Vagina (tissue), 2 donors: ENCODE measurements at regions not wholly inside any gene's neighbourhood (a gene's known extent, or its start where the extent isn't known, plus 50 kb on each side); places are given as distances from the start of the nearest gene placed in this dataset.

Experiments used
- DNase-seq, 2 donors: peaks; one replicate each; pipeline ENCODE4 v3.0.0-alpha.2; 2017; ENCODE audit errors: extremely low spot score in 2 of 2
- H3K27ac ChIP-seq: fragments of 200-600 bp; sonication (generic); one replicate; pipeline ENCODE4 v1.5.1; 2019
- H3K27me3 ChIP-seq: fragments of 200-600 bp; sonication (generic); one replicate; pipeline ENCODE4 v1.5.1; 2019
- H3K36me3 ChIP-seq, 2 donors: fragments of 200-600 bp; sonication (generic); one replicate each; pipeline ENCODE4 v1.5.1; 2017 to 2019
- H3K4me1 ChIP-seq: fragments of 200-600 bp; sonication (generic); one replicate; pipeline ENCODE4 v1.5.1; 2019
- H3K4me3 ChIP-seq, 2 donors: fragments of 200-600 bp; sonication (generic); 1 replicate in 1 of 2; 2 replicates in 1 of 2; pipeline ENCODE4 v1.5.1; 2016 to 2019
- H3K9me3 ChIP-seq: fragments of 200-600 bp; sonication (generic); one replicate; pipeline ENCODE4 v1.5.1; 2019
- POLR2A ChIP-seq, 2 donors: fragments of 450-650 bp; IDR thresholded peaks; one replicate each; pipeline ENCODE4 v1.6.1; 2017; ENCODE audit warnings: antibody characterized with exemption in 2 of 2, mild to moderate bottlenecking in 2 of 2, moderate library complexity in 2 of 2
- POLR2AphosphoS5 ChIP-seq, 2 donors: sonication (generic); formaldehyde crosslinking; IDR thresholded peaks; one replicate each; pipeline ENCODE4 v1.9.0; 2017; ENCODE audit warnings: antibody characterized with exemption in 2 of 2, mild to moderate bottlenecking in 2 of 2, low read depth in 1 of 2; ENCODE audit not compliant: insufficient read depth in 1 of 2
- intact Hi-C: fragments of 100-400 bp; cut with DNase I; formaldehyde crosslinking; loops from one replicate; pipeline ENCODE4 v1.15.1; 2023
- TF ChIP-seq, protein P1 (sequence below), 3 experiments: fragments of 450-650 bp in 2 of 3; fragments of 200-600 bp in 1 of 3; sonication (generic) in 1 of 3; IDR thresholded peaks; one replicate each; pipeline ENCODE4 v1.5.1; 2017 to 2019; ENCODE audit warnings: antibody characterized with exemption in 3 of 3, mild to moderate bottlenecking in 2 of 3, moderate library complexity in 2 of 3

DNA sequence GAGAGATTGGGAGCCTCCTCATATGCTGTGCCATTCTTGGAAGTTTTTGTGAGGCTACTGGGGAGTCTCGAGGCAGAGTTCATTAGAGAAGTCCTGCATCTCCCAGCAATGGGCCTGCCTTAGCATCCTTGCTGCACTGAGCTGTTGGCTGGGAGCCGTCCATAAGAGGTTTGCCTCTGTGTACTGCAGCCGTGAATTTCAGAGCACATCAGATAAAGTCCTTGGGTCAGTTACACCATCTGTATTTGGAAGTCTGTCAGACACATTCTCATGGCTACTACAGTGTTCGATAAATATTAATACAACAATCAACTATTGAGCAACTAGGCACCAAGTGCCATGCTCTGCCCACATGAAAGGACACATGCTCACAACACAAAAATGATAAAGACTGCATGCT is 100.5 kb upstream of the SEC61G start:
- no peaks in the 10 kb centered on the region for H3K9me3 ChIP-seq
- DNase-seq = no peak
- no peak overlapping the region for H3K4me3 ChIP-seq
- no peaks in the 10 kb centered on the region for H3K36me3 ChIP-seq
- peaks cover 14% of the 10 kb centered on the region for H3K4me1 ChIP-seq
- H3K27me3 ChIP-seq = no peaks in the 10 kb centered on the region
- H3K27ac ChIP-seq = no peak overlapping the region
- intact Hi-C loops = no loop called here
- no peak for TF ChIP-seq POLR2AphosphoS5 (IDR thresholded peaks at IDR 0.05; ENCODE audit: insufficient read depth in 1 of 2, low read depth in 1 of 2)
- TF ChIP-seq, protein P1, sequence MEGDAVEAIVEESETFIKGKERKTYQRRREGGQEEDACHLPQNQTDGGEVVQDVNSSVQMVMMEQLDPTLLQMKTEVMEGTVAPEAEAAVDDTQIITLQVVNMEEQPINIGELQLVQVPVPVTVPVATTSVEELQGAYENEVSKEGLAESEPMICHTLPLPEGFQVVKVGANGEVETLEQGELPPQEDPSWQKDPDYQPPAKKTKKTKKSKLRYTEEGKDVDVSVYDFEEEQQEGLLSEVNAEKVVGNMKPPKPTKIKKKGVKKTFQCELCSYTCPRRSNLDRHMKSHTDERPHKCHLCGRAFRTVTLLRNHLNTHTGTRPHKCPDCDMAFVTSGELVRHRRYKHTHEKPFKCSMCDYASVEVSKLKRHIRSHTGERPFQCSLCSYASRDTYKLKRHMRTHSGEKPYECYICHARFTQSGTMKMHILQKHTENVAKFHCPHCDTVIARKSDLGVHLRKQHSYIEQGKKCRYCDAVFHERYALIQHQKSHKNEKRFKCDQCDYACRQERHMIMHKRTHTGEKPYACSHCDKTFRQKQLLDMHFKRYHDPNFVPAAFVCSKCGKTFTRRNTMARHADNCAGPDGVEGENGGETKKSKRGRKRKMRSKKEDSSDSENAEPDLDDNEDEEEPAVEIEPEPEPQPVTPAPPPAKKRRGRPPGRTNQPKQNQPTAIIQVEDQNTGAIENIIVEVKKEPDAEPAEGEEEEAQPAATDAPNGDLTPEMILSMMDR (IDR thresholded peaks at IDR 0.05) = no peak
- TF ChIP-seq POLR2A (IDR thresholded peaks at IDR 0.05) = no peak

DNA sequence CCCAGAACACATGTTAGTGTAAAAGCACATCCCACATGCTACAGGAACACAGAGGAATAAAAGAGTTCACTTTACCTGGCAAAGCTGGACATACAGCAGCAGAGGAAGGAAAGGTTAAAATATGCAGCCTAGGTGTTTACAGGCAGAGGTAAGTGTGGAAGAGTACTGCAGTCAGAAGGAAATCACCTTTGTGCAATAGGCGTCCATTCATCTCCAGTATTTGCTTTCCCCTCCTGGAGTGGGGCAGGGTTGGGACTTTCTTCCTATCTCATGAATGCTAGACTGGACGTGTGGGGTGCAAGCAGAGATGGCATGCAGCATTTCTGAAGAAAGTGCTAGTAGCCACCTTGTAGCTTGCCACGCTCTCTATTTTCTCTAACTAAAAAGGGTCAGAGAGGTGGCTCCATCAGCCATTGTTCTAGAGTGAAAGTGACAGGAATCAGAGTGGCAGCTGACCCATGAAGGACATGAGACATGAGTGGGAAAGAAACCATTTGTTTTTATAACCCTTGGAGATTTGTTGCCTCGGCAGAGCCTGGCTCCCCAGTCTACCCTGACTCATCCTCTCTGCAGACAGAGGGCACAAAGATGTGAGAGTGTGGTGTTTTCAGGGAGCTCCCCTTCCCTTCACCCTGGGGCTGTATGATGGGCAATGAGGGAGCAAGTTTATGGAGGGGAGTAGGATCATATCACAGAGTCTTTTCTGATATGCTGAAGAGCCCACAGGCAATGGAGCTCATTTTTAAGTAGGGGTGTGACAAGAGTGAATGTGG is 101.2 kb upstream of the SEC61G start:
- TF ChIP-seq POLR2A (IDR thresholded peaks at IDR 0.05) (no peak), POLR2AphosphoS5 (IDR thresholded peaks at IDR 0.05; ENCODE audit: insufficient read depth in 1 of 2, low read depth in 1 of 2) (no peak)
- H3K4me1 ChIP-seq = peaks cover 14% of the 10 kb centered on the region
- intact Hi-C loops = loop anchor here (10.0 kb wide), 1 partner anchor 975 kb away; no protein-coding TSS in a partner anchor
- no peak for DNase-seq
- H3K4me3 ChIP-seq = no peak overlapping the region
- H3K27ac ChIP-seq = peak overlapping the region; percentile 9
- no peaks in the 10 kb centered on the region for H3K27me3 ChIP-seq
- H3K9me3 ChIP-seq = no peaks in the 10 kb centered on the region
- no peaks in the 10 kb centered on the region for H3K36me3 ChIP-seq

DNA sequence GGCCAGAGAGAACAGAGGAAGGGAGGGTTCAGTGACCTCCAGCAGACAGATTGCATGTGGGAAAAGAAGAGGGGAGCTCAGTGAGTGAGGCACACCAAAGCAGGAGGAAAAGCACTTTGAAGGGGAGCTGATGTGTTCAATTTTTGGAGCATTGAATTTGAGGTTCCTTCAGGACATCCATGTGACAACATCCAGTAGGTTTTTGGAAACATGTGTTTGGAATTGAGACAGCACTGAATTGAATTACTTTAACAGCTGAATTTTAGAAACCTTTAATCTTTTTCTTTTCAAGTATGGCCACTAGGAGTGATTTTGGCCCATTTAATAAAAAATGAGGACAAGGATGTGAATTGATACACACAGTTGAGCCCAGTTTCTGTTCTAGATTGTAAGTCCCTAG is 101.8 kb upstream of the SEC61G start:
- H3K4me3 ChIP-seq = no peak overlapping the region
- H3K9me3 ChIP-seq = no peaks in the 10 kb centered on the region
- TF ChIP-seq, protein P1 (IDR thresholded peaks at IDR 0.05) = no peak
- TF ChIP-seq POLR2A (IDR thresholded peaks at IDR 0.05) (no peak), POLR2AphosphoS5 (IDR thresholded peaks at IDR 0.05; ENCODE audit: insufficient read depth in 1 of 2, low read depth in 1 of 2) (no peak)
- peaks cover 14% of the 10 kb centered on the region for H3K4me1 ChIP-seq
- no peaks in the 10 kb centered on the region for H3K36me3 ChIP-seq
- intact Hi-C loops = loop anchor here (10.0 kb wide), 1 partner anchor 976 kb away; no protein-coding TSS in a partner anchor
- H3K27ac ChIP-seq = peak overlapping the region; percentile 9
- no peaks in the 10 kb centered on the region for H3K27me3 ChIP-seq
- no peak for DNase-seq

DNA sequence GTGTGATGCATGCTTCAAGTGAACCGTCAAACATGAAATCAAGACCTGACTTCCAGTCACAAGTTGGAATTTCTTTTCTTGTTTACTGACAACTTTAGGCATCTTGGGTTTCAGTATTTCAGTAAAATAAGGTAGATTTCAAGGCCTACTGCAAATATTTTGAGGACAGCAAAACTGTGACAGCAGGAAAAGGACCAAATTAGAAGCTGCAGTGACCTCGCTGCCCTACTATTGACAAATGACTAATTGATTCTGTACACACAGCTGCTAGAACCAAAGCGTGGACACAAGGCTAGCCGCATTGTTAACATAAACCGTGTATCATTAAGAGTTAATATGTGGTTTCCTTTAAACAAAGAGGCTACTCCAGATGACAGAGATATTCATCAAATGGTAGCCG is 105.7 kb upstream of the SEC61G start:
- TF ChIP-seq, protein P1 (IDR thresholded peaks at IDR 0.05) = no peak
- TF ChIP-seq POLR2AphosphoS5 (IDR thresholded peaks at IDR 0.05; ENCODE audit: insufficient read depth in 1 of 2, low read depth in 1 of 2) (no peak), POLR2A (IDR thresholded peaks at IDR 0.05) (no peak)
- H3K9me3 ChIP-seq = no peaks in the 10 kb centered on the region
- intact Hi-C loops = loop anchor here (10.0 kb wide), 1 partner anchor 980 kb away; no protein-coding TSS in a partner anchor

DNA sequence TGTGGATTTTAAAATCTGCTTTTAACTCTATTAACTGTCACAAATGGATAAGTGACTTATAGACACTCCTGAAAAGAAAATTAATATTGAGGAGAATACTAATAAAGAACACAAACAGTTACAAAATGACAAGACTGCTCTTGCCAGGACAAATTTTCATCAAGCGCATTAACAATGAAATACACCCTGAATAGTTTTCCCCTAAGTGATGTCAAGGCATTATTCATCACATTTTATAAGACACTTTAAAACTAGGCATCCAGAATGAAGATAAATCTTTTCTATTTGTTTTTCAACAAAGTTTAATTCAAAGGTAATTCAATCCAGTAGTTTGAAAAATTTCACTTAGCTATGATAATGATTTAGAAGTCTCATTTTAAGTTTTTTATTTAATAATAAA is 110.5 kb upstream of the SEC61G start:
- Histone ChIP-seq H3K27me3 (no peaks in the 10 kb centered on the region), H3K4me1 (peaks cover 7% of the 10 kb centered on the region)

More for the DNA sequence above, 105.7 kb upstream of the SEC61G start:
- H3K4me3 ChIP-seq = no peak overlapping the region
- no peaks in the 10 kb centered on the region for H3K27me3 ChIP-seq
- peaks cover 7% of the 10 kb centered on the region for H3K4me1 ChIP-seq
- no peak for DNase-seq
- no peaks in the 10 kb centered on the region for H3K36me3 ChIP-seq
- no peak overlapping the region for H3K27ac ChIP-seq

More for the DNA sequence above, 110.5 kb upstream of the SEC61G start:
- no peaks in the 10 kb centered on the region for H3K36me3 ChIP-seq
- H3K4me3 ChIP-seq = no peak overlapping the region
- no peak for DNase-seq
- no peaks in the 10 kb centered on the region for H3K9me3 ChIP-seq
- H3K27ac ChIP-seq = no peak overlapping the region
- TF ChIP-seq POLR2AphosphoS5 (IDR thresholded peaks at IDR 0.05; ENCODE audit: insufficient read depth in 1 of 2, low read depth in 1 of 2) (peak in 1 of 2 donors; percentile 56), POLR2A (IDR thresholded peaks at IDR 0.05) (no peak)
- TF ChIP-seq, protein P1 (IDR thresholded peaks at IDR 0.05) = no peak
- intact Hi-C loops = loop anchor here (10.0 kb wide), 1 partner anchor 985 kb away; no protein-coding TSS in a partner anchor
